A549 (cell line): ENCODE measurements at regions not wholly inside any gene's neighbourhood (a gene's known extent, or its start where the extent isn't known, plus 50 kb on each side); places are given as distances from the start of the nearest gene placed in this dataset.

Experiments
- ATAC-seq, 2 experiments: fragments of 200-7000 bp in 1 of 2; fragments of >200 bp in 1 of 2; cut with Nextera tagmentation in 1 of 2; cut with Tn5 transposase in 1 of 2; 3 replicates each; pipeline versions ENCODE4 v1.8.0 to v1.9.1; 2018 to 2020; ENCODE audit warnings: mild to moderate bottlenecking in 1 of 2, moderate library complexity in 1 of 2
- CTCF ChIA-PET: fragments of 300-600 bp; sonication (Branson Sonifier 250); formaldehyde crosslinking; extraction: SDS; loops from one replicate; lab custom pipeline; 2021; ENCODE audit warnings: antibody characterized with exemption, inconsistent platforms; lab: Yijun Ruan, JAX
- POLR2A ChIA-PET: fragments of 350-600 bp; formaldehyde crosslinking; extraction: SDS; loops from one replicate; lab custom pipeline; 2021; ENCODE audit warnings: antibody characterized with exemption, inconsistent platforms; lab: Yijun Ruan, JAX
- DNase-seq, 2 experiments: peaks; one replicate each; pipeline versions ENCODE4 v3.0.0 to v3.0.0-alpha.2; 2011 to 2016; ENCODE audit warnings: low read depth in 1 of 2, low spot score in 1 of 2
- FAIRE-seq: peaks from 2 replicates; lab custom pipeline; 2011; peaks lifted over from hg19 to GRCh38; lab: Jason Lieb, UNC
- H3K27ac ChIP-seq, 2 experiments: fragments of >200 bp; sonication (Bioruptor Twin); formaldehyde crosslinking; 3 replicates each; pipeline ENCODE4 v1.5.1; 2016 to 2017
- H3K4me1 ChIP-seq: fragments of >200 bp; sonication (Bioruptor Twin); formaldehyde crosslinking; 3 replicates; pipeline ENCODE4 v1.6.1; 2016
- H3K4me2 ChIP-seq: fragments of >200 bp; sonication (Bioruptor Twin); formaldehyde crosslinking; 3 replicates; pipeline ENCODE4 v1.6.1; 2016
- H3K4me3 ChIP-seq: fragments of >200 bp; sonication (Bioruptor Twin); formaldehyde crosslinking; 3 replicates; pipeline ENCODE4 v1.5.1; 2016
- H3K9me3 ChIP-seq: fragments of >200 bp; sonication (Bioruptor Twin); formaldehyde crosslinking; 3 replicates; pipeline ENCODE4 v1.6.1; 2016
- BHLHE40 ChIP-seq: IDR thresholded peaks from 2 replicates; pipeline ENCODE4 v1.6.1; 2012; ENCODE audit warnings: low read depth, low read length, inconsistent platforms
- CBX2 ChIP-seq: fragments of 200-600 bp; sonication (generic); IDR thresholded peaks from 2 replicates; pipeline ENCODE4 v1.6.1; 2016; ENCODE audit warnings: low read depth, mild to moderate bottlenecking, borderline replicate concordance
- CBX8 ChIP-seq: fragments of 200-600 bp; sonication (generic); IDR thresholded peaks from 2 replicates; pipeline ENCODE4 v1.6.1; 2016
- CHD2 ChIP-seq: fragments of 150-350 bp; IDR thresholded peaks from 2 replicates; pipeline ENCODE4 v1.6.1; 2014; ENCODE audit warnings: low read length; ENCODE audit not compliant: partially characterized antibody
- EHF ChIP-seq: fragments of 250-450 bp; sonication (Bioruptor Pico); IDR thresholded peaks from 2 replicates; pipeline ENCODE4 v1.5.0; 2020; ENCODE audit warnings: mild to moderate bottlenecking
- FOSB ChIP-seq: fragments of 250-450 bp; sonication (Bioruptor Pico); IDR thresholded peaks from 2 replicates; pipeline ENCODE4 v1.5.0; 2020; ENCODE audit warnings: mild to moderate bottlenecking, moderate library complexity
- FOSL2 ChIP-seq, 2 experiments: fragments of 450-650 bp in 1 of 2; fragments of >200 bp in 1 of 2; sonication (Bioruptor Twin) in 1 of 2; formaldehyde crosslinking; IDR thresholded peaks; 2 replicates each; pipeline versions ENCODE4 v1.5.0 to v1.6.1; 2016 to 2020; ENCODE audit warnings: mild to moderate bottlenecking in 1 of 2, moderate library complexity in 1 of 2
- FOXS1 ChIP-seq: fragments of 250-450 bp; sonication (Bioruptor Pico); IDR thresholded peaks from 2 replicates; pipeline ENCODE4 v1.5.0; 2020; ENCODE audit warnings: mild to moderate bottlenecking, moderate library complexity
- HDAC2 ChIP-seq: fragments of 200-600 bp; sonication (generic); IDR thresholded peaks from 2 replicates; pipeline ENCODE4 v1.6.1; 2016
- JUN ChIP-seq, 2 experiments: fragments of >200 bp; sonication (Bioruptor Twin); formaldehyde crosslinking; IDR thresholded peaks; 2 replicates in 1 of 2; 3 replicates in 1 of 2; pipeline ENCODE4 v1.6.1; 2016 to 2017
- JUNB ChIP-seq: fragments of >200 bp; sonication (Bioruptor Twin); formaldehyde crosslinking; IDR thresholded peaks from 2 replicates; pipeline ENCODE4 v1.6.1; 2016
- KDM5A ChIP-seq: fragments of 200-600 bp; sonication (generic); IDR thresholded peaks from 2 replicates; pipeline ENCODE4 v1.6.1; 2016; ENCODE audit warnings: antibody characterized with exemption, mild to moderate bottlenecking
- MYC ChIP-seq: IDR thresholded peaks from 2 replicates; pipeline ENCODE4 v1.6.1; 2012; ENCODE audit warnings: mild to moderate bottlenecking, inconsistent platforms, low read length, improper control_type of control experiment, borderline replicate concordance
- NFE2L2 ChIP-seq: fragments of 150-350 bp; conservative IDR thresholded peaks from 2 replicates; pipeline ENCODE4 v1.6.1; 2014; ENCODE audit warnings: low read length
- NR3C1 ChIP-seq: fragments of >200 bp; sonication (Bioruptor Twin); formaldehyde crosslinking; IDR thresholded peaks from 3 replicates; pipeline ENCODE4 v1.6.1; 2017
- PHF8 ChIP-seq: fragments of 200-600 bp; sonication (generic); IDR thresholded peaks from 2 replicates; pipeline ENCODE4 v1.6.1; 2016; ENCODE audit warnings: low read depth, mild to moderate bottlenecking, antibody characterized with exemption, moderate library complexity, borderline replicate concordance
- POLR2A ChIP-seq: IDR thresholded peaks from 2 replicates; pipeline ENCODE4 v1.6.1; 2012; ENCODE audit warnings: mild to moderate bottlenecking, low read length
- RAD21 ChIP-seq, 2 experiments: fragments of >200 bp in 1 of 2; sonication (Bioruptor Twin) in 1 of 2; formaldehyde crosslinking in 1 of 2; IDR thresholded peaks in 1 of 2; conservative IDR thresholded peaks in 1 of 2; 2 replicates in 1 of 2; 3 replicates in 1 of 2; pipeline ENCODE4 v1.6.1; 2012 to 2018; ENCODE audit warnings: inconsistent platforms in 1 of 2
- RCOR1 ChIP-seq: fragments of 150-350 bp; IDR thresholded peaks from 2 replicates; pipeline ENCODE4 v1.6.1; 2014; ENCODE audit warnings: antibody characterized with exemption, low read length, low read depth
- WGBS: methylation state at CpG from one replicate; pipeline ENCODE4 v1.1.6; 2017; ENCODE audit errors: missing lambda C conversion rate; 5-methylcytosine and 5-hydroxymethylcytosine counted together
- TF ChIP-seq, protein P1 (sequence below): IDR thresholded peaks from 2 replicates; pipeline ENCODE4 v1.6.1; 2012
- TF ChIP-seq, protein P2 (sequence below): fragments of 250-450 bp; sonication (Bioruptor Pico); IDR thresholded peaks from 2 replicates; pipeline ENCODE4 v1.5.0; 2020; ENCODE audit warnings: low read depth, mild to moderate bottlenecking, moderate library complexity
- TF ChIP-seq, protein P3 (sequence below): fragments of >200 bp; sonication (Bioruptor Twin); formaldehyde crosslinking; IDR thresholded peaks from 2 replicates; pipeline ENCODE4 v1.6.1; 2016
- TF ChIP-seq, protein P4 (sequence below): fragments of >200 bp; sonication (Bioruptor Twin); formaldehyde crosslinking; IDR thresholded peaks from 3 replicates; pipeline ENCODE4 v1.6.1; 2016

DNA sequence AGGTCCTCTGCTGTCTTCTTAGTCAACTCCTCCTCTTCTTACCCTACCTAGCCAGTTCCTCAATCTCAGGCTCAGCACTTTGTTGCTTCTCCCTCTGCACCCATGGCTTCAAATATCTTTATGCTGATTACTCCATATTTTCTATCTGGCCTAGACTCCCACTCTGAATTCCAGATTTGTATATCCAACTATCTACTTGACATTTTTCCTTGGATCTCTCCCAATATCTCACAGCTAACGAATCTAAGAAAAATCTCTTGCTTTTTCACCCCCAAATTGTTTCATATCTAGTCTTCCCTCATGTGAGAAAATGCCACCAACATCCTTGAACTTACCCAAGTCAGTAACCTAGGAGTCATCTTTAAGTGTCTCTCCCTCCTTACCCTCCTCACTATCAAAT, 176.4 kb upstream of the ERCC4 start (continued):
- TF ChIP-seq EHF (CRISPR knock-in tag) (no peak), NR3C1 (no peak)

DNA sequence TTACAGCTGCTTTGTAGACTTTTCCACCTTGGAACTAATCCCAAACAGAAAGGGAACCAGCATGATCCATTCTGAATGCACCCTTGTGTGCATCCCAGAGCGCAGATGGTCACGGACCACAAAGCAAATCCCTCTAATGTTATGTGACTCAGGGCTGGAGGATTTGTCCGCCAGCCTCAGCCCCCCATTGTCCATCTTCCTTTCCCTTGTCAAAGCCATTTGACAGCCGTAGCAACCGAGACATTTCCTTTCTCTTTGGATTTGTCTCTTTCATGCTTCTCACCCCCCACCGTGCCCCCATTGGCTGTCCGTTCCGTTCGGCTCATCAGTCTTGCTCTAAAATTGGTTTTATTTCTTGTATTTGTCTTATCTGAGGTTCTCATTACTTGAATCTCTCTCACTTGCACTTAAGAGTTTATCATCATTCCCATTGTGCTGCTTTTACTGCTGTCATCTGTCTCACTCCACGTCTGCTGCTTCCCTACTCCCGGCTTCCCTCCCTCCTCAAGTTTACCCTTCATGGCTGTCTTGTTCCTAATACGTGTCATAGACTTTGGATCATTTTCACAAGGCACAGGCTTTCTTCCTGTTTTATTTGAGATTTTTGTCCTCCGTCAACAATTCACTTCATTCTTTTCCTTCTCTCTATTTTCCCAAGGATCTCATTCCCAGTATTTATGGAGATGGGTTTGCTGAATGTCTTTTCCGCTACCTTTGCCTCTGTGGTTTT, 163.4 kb upstream of the ERCC4 start:
- FAIRE-seq (no peak), DNase-seq (no peak), ATAC-seq (no peak)
- Histone ChIP-seq H3K4me3 (no peak overlapping the region), H3K27ac (no peak overlapping the region), H3K9me3 (no peaks in the 10 kb centered on the region), H3K4me2 (no peak overlapping the region), H3K4me1 (no peaks in the 10 kb centered on the region)
- TF ChIP-seq BHLHE40 (no peak), PHF8 (no peak)
- TF ChIP-seq, protein P1, sequence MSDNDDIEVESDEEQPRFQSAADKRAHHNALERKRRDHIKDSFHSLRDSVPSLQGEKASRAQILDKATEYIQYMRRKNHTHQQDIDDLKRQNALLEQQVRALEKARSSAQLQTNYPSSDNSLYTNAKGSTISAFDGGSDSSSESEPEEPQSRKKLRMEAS: no peak
- TF ChIP-seq, protein P2, sequence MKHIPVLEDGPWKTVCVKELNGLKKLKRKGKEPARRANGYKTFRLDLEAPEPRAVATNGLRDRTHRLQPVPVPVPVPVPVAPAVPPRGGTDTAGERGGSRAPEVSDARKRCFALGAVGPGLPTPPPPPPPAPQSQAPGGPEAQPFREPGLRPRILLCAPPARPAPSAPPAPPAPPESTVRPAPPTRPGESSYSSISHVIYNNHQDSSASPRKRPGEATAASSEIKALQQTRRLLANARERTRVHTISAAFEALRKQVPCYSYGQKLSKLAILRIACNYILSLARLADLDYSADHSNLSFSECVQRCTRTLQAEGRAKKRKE (CRISPR knock-in tag): no peak
- WGBS: 13% methylated on average over 14 of the region's 14 CpGs
- ChIA-PET CTCF (no interaction called here), POLR2A (no interaction called here)

DNA sequence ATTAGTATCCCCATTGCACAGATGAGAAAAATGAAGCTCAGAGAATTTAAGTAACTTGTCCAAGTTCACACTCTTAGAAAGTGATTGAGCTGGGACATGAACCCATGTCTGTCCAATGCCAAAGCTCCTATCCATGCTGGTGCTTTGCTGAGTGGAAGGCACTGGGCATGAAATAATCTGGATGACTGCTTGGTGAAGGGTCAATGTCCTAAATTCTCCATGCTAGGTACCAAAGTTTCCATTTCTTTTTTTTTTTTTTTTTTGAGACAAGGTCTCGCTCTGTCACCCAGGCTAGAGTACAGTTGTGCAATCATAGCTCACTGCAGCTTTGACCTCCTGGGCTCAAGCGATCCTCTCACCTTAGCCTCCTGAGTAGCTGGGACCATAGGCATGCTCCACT, 153.6 kb upstream of the ERCC4 start:
- Histone ChIP-seq H3K4me3 (no peak overlapping the region), H3K4me2 (no peak overlapping the region), H3K27ac (no peak overlapping the region), H3K9me3 (no peaks in the 10 kb centered on the region), H3K4me1 (no peaks in the 10 kb centered on the region)
- POLR2A ChIA-PET: no interaction called here
- DNase-seq (no peak), FAIRE-seq (no peak), ATAC-seq (no peak)
- no peak for TF ChIP-seq CBX2
- TF ChIP-seq JUN (IDR thresholded peaks at IDR 0.05): no peak
- no peak for TF ChIP-seq RAD21 (conservative IDR thresholded peaks at IDR 0.05 in 1 of 2, IDR thresholded peaks at IDR 0.05 in 1 of 2)
- TF ChIP-seq FOSB (CRISPR knock-in tag): no peak
- WGBS: 13% methylated on average over 2 of the region's 2 CpGs
- CTCF ChIA-PET: interaction anchor here (0.7 kb wide), 1 partner anchor 145 kb away, joined by 3 read pairs; no protein-coding TSS in a partner anchor

DNA sequence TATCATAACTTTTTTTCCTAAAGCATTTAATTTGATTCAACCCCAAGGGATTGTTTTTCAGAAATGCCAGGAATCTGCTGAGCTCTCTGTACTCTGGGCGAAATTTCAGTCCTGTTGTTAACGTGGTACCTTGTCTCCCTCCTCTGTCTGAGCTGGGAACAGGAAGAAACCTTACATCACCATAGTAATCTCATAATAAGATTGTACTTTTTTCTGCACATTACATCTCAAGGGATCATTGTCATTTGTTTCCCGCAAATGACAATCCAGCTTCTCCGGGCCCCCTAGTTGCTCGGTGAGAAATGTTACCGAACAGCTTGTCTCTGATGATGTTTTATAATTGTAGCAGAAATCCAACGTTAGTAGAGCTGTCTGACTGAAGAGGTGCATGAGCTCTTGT, 152.7 kb upstream of the ERCC4 start:
- FAIRE-seq: no peak
- 38% methylated on average over 7 of the region's 7 CpGs for WGBS
- ATAC-seq: no peak

DNA sequence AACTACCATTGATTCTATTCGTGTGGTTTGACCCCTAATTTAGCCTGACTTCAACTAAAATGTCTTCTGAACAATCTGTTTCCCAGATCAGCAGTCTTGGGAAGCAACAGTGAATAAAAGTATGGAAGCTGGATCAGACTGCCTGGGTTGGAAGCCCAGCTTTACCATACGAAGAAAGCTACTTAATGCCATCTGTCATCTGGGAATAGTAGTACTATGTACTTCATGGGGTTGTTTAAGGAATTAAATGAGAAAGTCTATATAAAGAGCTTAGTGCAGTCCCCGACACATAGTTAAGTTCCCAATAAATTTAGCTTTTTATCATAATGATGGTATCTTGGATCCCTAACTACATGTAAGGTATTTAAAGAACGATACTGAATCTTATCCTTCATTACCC, 151.5 kb upstream of the ERCC4 start:
- DNase-seq (no peak), FAIRE-seq (no peak), ATAC-seq (no peak)
- Histone ChIP-seq H3K27ac (no peak overlapping the region), H3K4me2 (no peak overlapping the region)
- CTCF ChIA-PET: interaction anchor here (1.2 kb wide), 1 partner anchor 73 kb away, joined by 5 read pairs; no protein-coding TSS in a partner anchor
- TF ChIP-seq CBX8 (no peak), KDM5A (no peak), RCOR1 (no peak), JUNB (no peak), PHF8 (no peak), CHD2 (no peak), POLR2A (no peak), HDAC2 (no peak), FOXS1 (CRISPR knock-in tag) (no peak), FOSL2 (IDR thresholded peaks at IDR 0.05) (no peak), FOSL2 (CRISPR knock-in tag; IDR thresholded peaks at IDR 0.05) (no peak), MYC (no peak), NFE2L2 (no peak)
- TF ChIP-seq, protein P3, sequence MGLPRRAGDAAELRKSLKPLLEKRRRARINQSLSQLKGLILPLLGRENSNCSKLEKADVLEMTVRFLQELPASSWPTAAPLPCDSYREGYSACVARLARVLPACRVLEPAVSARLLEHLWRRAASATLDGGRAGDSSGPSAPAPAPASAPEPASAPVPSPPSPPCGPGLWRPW: no peak
- TF ChIP-seq, protein P4, sequence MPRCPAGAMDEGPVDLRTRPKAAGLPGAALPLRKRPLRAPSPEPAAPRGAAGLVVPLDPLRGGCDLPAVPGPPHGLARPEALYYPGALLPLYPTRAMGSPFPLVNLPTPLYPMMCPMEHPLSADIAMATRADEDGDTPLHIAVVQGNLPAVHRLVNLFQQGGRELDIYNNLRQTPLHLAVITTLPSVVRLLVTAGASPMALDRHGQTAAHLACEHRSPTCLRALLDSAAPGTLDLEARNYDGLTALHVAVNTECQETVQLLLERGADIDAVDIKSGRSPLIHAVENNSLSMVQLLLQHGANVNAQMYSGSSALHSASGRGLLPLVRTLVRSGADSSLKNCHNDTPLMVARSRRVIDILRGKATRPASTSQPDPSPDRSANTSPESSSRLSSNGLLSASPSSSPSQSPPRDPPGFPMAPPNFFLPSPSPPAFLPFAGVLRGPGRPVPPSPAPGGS: no peak
- TF ChIP-seq, protein P2 (CRISPR knock-in tag): no peak
- TF ChIP-seq, all 56 proteins: peak for 0
- Histone ChIP-seq H3K4me1 (no peaks in the 10 kb centered on the region), H3K4me3 (no peak overlapping the region), H3K9me3 (no peaks in the 10 kb centered on the region)
- POLR2A ChIA-PET: no interaction called here
- 2% methylated on average over 4 of the region's 4 CpGs for WGBS

More for the DNA sequence above, 152.7 kb upstream of the ERCC4 start:
- H3K27ac ChIP-seq: no peak overlapping the region
- ChIA-PET CTCF (interaction anchor here (1.2 to 1.4 kb wide), 2 partner anchors 18 to 96 kb away, joined by 3 to 4 read pairs; no protein-coding TSS in a partner anchor), POLR2A (no interaction called here)
- no peaks in the 10 kb centered on the region for H3K9me3 ChIP-seq
- DNase-seq: no peak
- H3K4me3 ChIP-seq: no peak overlapping the region
- TF ChIP-seq RAD21 (conservative IDR thresholded peaks at IDR 0.05 in 1 of 2, IDR thresholded peaks at IDR 0.05 in 1 of 2): 0 out of 5 replicates have a peak, but pooled peaks of 1 of the 2 experiments have one; percentile 6
- TF ChIP-seq JUN (IDR thresholded peaks at IDR 0.05): no peak
- TF ChIP-seq, all 56 proteins: peak for 1
- H3K4me2 ChIP-seq: no peak overlapping the region
- no peaks in the 10 kb centered on the region for H3K4me1 ChIP-seq
